IMR-90 (cell line): ENCODE measurements at regions not wholly inside any gene's neighbourhood (a gene's known extent, or its start where the extent isn't known, plus 50 kb on each side); places are given as distances from the start of the nearest gene placed in this dataset.

Experiments
- ATAC-seq: fragments of 200-7000 bp; cut with Tn5 transposase; 2 replicates; pipeline ENCODE4 v1.9.1; 2020; ENCODE audit warnings: low read depth, mild to moderate bottlenecking, moderate library complexity
- BruUV-seq: library from RNA; stranded (reverse); fragments of 400-500 nt; replicated peaks from 2 replicates; lab custom pipeline; 2021; lab: Mats Ljungman, UMichigan
- CTCF ChIA-PET: fragments of 300-600 bp; formaldehyde crosslinking; extraction: SDS; loops from one replicate; lab custom pipeline; 2021; ENCODE audit warnings: antibody characterized with exemption; lab: Yijun Ruan, JAX
- POLR2A ChIA-PET: fragments of 300-600 bp; sonication (Branson Sonifier 250); formaldehyde crosslinking; loops from one replicate; lab custom pipeline; 2022; ENCODE audit warnings: antibody characterized with exemption; ENCODE audit not compliant: unreplicated experiment; lab: Charles Lee
- DNase-seq: peaks from one replicate; pipeline ENCODE4 v3.0.0; 2013
- H2AFZ ChIP-seq: replicated peaks from 2 replicates; pipeline ENCODE3; 2013; ENCODE audit warnings: low read length, mild to moderate bottlenecking; ENCODE audit not compliant: poor library complexity
- H2AK5ac ChIP-seq: 2 replicates; pipeline ENCODE4 v1.6.1; 2013; ENCODE audit warnings: low read depth, low read length, inconsistent platforms
- H2AK9ac ChIP-seq: replicated peaks from 2 replicates; pipeline ENCODE3; 2013; ENCODE audit warnings: mild to moderate bottlenecking, low read depth, low read length, moderate library complexity; ENCODE audit not compliant: poor library complexity
- H2BK120ac ChIP-seq: 2 replicates; pipeline ENCODE4 v1.6.1; 2013; ENCODE audit warnings: low read depth, low read length, inconsistent platforms
- H2BK15ac ChIP-seq: 3 replicates; pipeline ENCODE4 v1.6.1; 2013; ENCODE audit warnings: low read depth, low read length, inconsistent platforms
- H2BK20ac ChIP-seq: 2 replicates; pipeline ENCODE4 v1.6.1; 2013; ENCODE audit warnings: low read depth, mild to moderate bottlenecking, inconsistent platforms, low read length, moderate library complexity
- H2BK5ac ChIP-seq: 2 replicates; pipeline ENCODE4 v1.6.1; 2013; ENCODE audit warnings: mild to moderate bottlenecking, low read depth, low read length, inconsistent platforms; ENCODE audit not compliant: poor library complexity, severe bottlenecking
- H3K14ac ChIP-seq: replicated peaks from 2 replicates; pipeline ENCODE4 v1.6.1; 2013; ENCODE audit warnings: low read depth, low read length, inconsistent platforms
- H3K18ac ChIP-seq: 2 replicates; pipeline ENCODE4 v1.6.1; 2013; ENCODE audit warnings: low read depth, low read length, control low read depth
- H3K23ac ChIP-seq: 2 replicates; pipeline ENCODE4 v1.6.1; 2013; ENCODE audit warnings: low read depth, low read length, inconsistent platforms
- H3K27ac ChIP-seq: 2 replicates; pipeline ENCODE4 v1.5.1; 2013; ENCODE audit warnings: mild to moderate bottlenecking, control low read depth, low read length; ENCODE audit not compliant: insufficient read depth
- H3K27me3 ChIP-seq: 2 replicates; pipeline ENCODE4 v1.6.1; 2013; ENCODE audit warnings: low read length; ENCODE audit not compliant: control insufficient read depth, insufficient read depth
- H3K36me3 ChIP-seq: 2 replicates; pipeline ENCODE4 v1.6.1; 2013; ENCODE audit warnings: low read length, mixed read lengths; ENCODE audit not compliant: control insufficient read depth, insufficient read depth
- H3K4ac ChIP-seq: 2 replicates; pipeline ENCODE4 v1.6.1; 2013; ENCODE audit warnings: low read depth, low read length, inconsistent platforms
- H3K4me1 ChIP-seq: 2 replicates; pipeline ENCODE4 v1.6.1; 2013; ENCODE audit warnings: low read length, mixed read lengths; ENCODE audit not compliant: control insufficient read depth, insufficient read depth
- H3K4me2 ChIP-seq: 2 replicates; pipeline ENCODE4 v1.6.1; 2013; ENCODE audit warnings: low read depth, mild to moderate bottlenecking, control low read depth, low read length, moderate library complexity
- H3K4me3 ChIP-seq: 2 replicates; pipeline ENCODE4 v1.5.1; 2013; ENCODE audit warnings: low read depth, mild to moderate bottlenecking, control low read depth, low read length, moderate library complexity; ENCODE audit not compliant: insufficient read depth
- H3K56ac ChIP-seq: 2 replicates; pipeline ENCODE4 v1.6.1; 2013; ENCODE audit warnings: low read length, inconsistent platforms; ENCODE audit not compliant: insufficient read depth; ENCODE audit errors: extremely low read depth
- H3K79me1 ChIP-seq, 2 experiments: 2 replicates each; pipeline ENCODE4 v1.6.1; 2013; ENCODE audit warnings: low read length in 2 of 2, inconsistent platforms in 1 of 2, low read depth in 1 of 2
- H3K9ac ChIP-seq: 2 replicates; pipeline ENCODE4 v1.6.1; 2013; ENCODE audit warnings: low read depth, low read length, control low read depth
- H3K9me1 ChIP-seq: 2 replicates; pipeline ENCODE4 v1.6.1; 2013; ENCODE audit warnings: low read length, inconsistent platforms; ENCODE audit not compliant: insufficient read depth
- H3K9me3 ChIP-seq: 2 replicates; pipeline ENCODE4 v1.6.1; 2013; ENCODE audit warnings: low read length; ENCODE audit not compliant: control insufficient read depth, insufficient read depth
- H4K20me1 ChIP-seq: 2 replicates; pipeline ENCODE4 v1.6.1; 2013; ENCODE audit warnings: low read length, inconsistent platforms; ENCODE audit not compliant: insufficient read depth
- H4K5ac ChIP-seq: 2 replicates; pipeline ENCODE4 v1.6.1; 2013; ENCODE audit warnings: mild to moderate bottlenecking, low read depth, low read length, control low read depth
- H4K8ac ChIP-seq, 2 experiments: 2 replicates each; pipeline ENCODE4 v1.6.1; 2013; ENCODE audit warnings: low read depth in 2 of 2, low read length in 2 of 2, control low read depth in 1 of 2, inconsistent platforms in 1 of 2
- H4K91ac ChIP-seq: 2 replicates; pipeline ENCODE4 v1.6.1; 2013; ENCODE audit warnings: low read depth, low read length, inconsistent platforms; ENCODE audit not compliant: insufficient read depth
- BHLHE40 ChIP-seq: fragments of 150-350 bp; IDR thresholded peaks from 2 replicates; pipeline ENCODE4 v1.6.1; 2016; ENCODE audit warnings: mild to moderate bottlenecking, low read depth, low read length
- CEBPB ChIP-seq: IDR thresholded peaks from 2 replicates; pipeline ENCODE4 v1.6.1; 2012; ENCODE audit warnings: low read depth, low read length, improper control_type of control experiment
- CHD1 ChIP-seq: IDR thresholded peaks from 2 replicates; pipeline ENCODE4 v1.6.1; 2012; ENCODE audit warnings: low read depth, low read length, improper control_type of control experiment
- CTCF ChIP-seq: conservative IDR thresholded peaks from 2 replicates; pipeline ENCODE4 v1.5.1; 2012; ENCODE audit warnings: mild to moderate bottlenecking, low read depth, low read length, improper control_type of control experiment
- FOS ChIP-seq: fragments of 150-350 bp; IDR thresholded peaks from 2 replicates; pipeline ENCODE4 v1.6.1; 2016; ENCODE audit warnings: low read depth, low read length
- MAFK ChIP-seq: IDR thresholded peaks from 2 replicates; pipeline ENCODE4 v1.6.1; 2012; ENCODE audit warnings: low read depth, low read length, improper control_type of control experiment
- MAZ ChIP-seq: IDR thresholded peaks from 2 replicates; pipeline ENCODE4 v1.6.1; 2012; ENCODE audit warnings: low read depth, mild to moderate bottlenecking, low read length, improper control_type of control experiment, moderate library complexity, borderline replicate concordance
- MXI1 ChIP-seq: IDR thresholded peaks from 2 replicates; pipeline ENCODE4 v1.6.1; 2012; ENCODE audit warnings: low read depth, mild to moderate bottlenecking, low read length, moderate library complexity, borderline replicate concordance
- NFE2L2 ChIP-seq: fragments of 150-350 bp; IDR thresholded peaks from 2 replicates; pipeline ENCODE4 v1.6.1; 2016; ENCODE audit warnings: low read depth, mild to moderate bottlenecking, low read length
- POLR2A ChIP-seq: IDR thresholded peaks from 2 replicates; pipeline ENCODE4 v1.6.1; 2012; ENCODE audit warnings: mild to moderate bottlenecking, low read depth, low read length
- RAD21 ChIP-seq: IDR thresholded peaks from 2 replicates; pipeline ENCODE4 v1.6.1; 2012; ENCODE audit warnings: low read length, improper control_type of control experiment
- RCOR1 ChIP-seq: IDR thresholded peaks from 2 replicates; pipeline ENCODE4 v1.6.1; 2012; ENCODE audit warnings: mild to moderate bottlenecking, low read length, improper control_type of control experiment; ENCODE audit not compliant: insufficient replicate concordance
- RFX5 ChIP-seq: IDR thresholded peaks from 2 replicates; pipeline ENCODE4 v1.8.0; 2012; ENCODE audit warnings: low read depth, mild to moderate bottlenecking, low read length, moderate library complexity
- SMC3 ChIP-seq: fragments of 150-350 bp; IDR thresholded peaks from 2 replicates; pipeline ENCODE4 v1.6.1; 2016; ENCODE audit warnings: low read depth, mild to moderate bottlenecking, antibody characterized with exemption, low read length, moderate library complexity
- USF2 ChIP-seq: fragments of 150-350 bp; IDR thresholded peaks from 2 replicates; pipeline ENCODE4 v1.6.1; 2017; ENCODE audit warnings: mild to moderate bottlenecking, antibody characterized with exemption, low read length, low read depth
- WGBS, 2 experiments: methylation state at CpG; one replicate each; pipeline versions ENCODE4 v1.1.5 to v1.1.7; 2013; ENCODE audit warnings: missing lambda C conversion rate in 2 of 2; ENCODE audit not compliant: insufficient read length in 1 of 2; ENCODE audit errors: extremely low coverage in 2 of 2; 5-methylcytosine and 5-hydroxymethylcytosine counted together
- dilution Hi-C: fragments of 300-500 bp; cut with HindIII; formaldehyde crosslinking; loops from one replicate; pipeline ENCODE4 v1.14.3; 2018; ENCODE audit warnings: low sequenced_read_pairs; ENCODE audit not compliant: unreplicated experiment
- in situ Hi-C: fragments of 300-500 bp; cut with MboI; formaldehyde crosslinking; loops from 3 replicates; pipeline ENCODE4 v1.14.3; 2019; ENCODE audit warnings: low sequenced_read_pairs, inconsistent platforms, mixed read lengths
- intact Hi-C: fragments of 100-400 bp; cut with micrococcal nuclease; formaldehyde crosslinking; loops from 2 replicates; pipeline ENCODE4 v1.10.0; 2022

DNA sequence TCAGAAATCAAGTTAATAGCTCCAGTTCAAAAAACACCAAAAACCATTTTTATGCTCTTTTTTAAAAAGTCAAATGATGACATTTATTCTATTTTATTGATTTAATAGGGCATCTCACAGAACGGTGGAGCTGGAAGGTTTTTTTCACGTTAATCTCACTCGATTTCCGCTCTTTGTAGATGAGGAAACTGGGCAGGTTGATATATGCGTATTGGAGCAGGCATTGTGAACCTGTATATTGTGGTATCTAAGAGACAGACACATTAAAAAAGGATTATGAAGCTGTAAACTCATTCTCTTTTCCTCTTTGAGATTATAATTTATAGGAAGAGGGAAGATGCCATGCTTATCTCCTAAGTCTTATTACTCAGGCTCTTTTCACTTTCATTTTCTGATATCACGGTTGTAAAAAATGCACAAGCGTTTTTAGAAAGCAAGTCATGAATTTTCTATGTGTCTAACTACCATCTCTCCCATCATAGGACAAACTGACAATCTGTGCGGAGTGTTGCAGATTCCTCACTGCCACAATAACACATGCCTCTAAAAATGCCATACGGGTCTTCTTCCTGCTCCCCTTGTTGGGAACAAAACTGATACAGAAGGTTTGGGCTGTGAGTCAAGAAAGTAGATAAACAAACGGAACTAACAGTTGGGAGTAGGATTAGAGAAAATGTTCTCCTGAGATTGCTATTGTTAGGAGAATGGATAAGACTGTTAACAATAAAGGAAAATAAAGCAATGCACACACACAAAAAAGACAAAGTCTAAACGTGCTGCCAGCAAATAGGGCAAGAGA is 1997.7 kb downstream of the MAT2B start (continued):
- no peak for TF ChIP-seq NFE2L2

DNA sequence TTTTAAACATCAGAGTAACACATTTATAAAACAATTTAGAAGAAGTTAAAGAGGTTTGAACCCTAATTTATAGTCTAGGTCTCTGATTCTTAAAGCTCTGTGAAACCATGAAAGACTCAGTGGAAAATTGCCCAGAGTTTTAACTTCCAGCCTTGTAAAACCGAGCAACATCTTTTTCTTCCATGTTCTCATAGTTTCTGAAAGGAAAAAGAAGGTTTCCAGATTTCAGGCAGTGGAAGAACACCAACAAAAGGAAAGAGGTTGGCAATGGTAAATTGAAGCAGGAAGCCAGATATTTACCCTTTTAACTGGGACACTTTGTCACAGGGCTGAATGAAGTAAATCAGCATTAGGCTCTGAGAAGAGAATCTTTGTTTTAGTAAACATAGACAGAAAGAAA is 1999.3 kb downstream of the MAT2B start:
- dilution Hi-C loops, result no loop called here
- no CpG with 5 or more reads among the region's 1 CpG for WGBS, 2 experiments
- Histone ChIP-seq H3K9ac (no peak overlapping the region), H3K4me3 (no peak overlapping the region), H3K4me2 (no peak overlapping the region), H3K14ac (no peak overlapping the region), H4K5ac (no peak overlapping the region), H3K18ac (no peak overlapping the region), H4K8ac (no peak overlapping the region), H4K91ac (no peak overlapping the region), H2AFZ (no peak overlapping the region), H3K79me1 (no peaks in the 10 kb centered on the region), H3K27me3 (no peaks in the 10 kb centered on the region), H3K4ac (no peak overlapping the region), H2BK5ac (no peak overlapping the region), H3K27ac (no peak overlapping the region), H2BK20ac (no peak overlapping the region), H3K9me1 (no peaks in the 10 kb centered on the region), H2BK120ac (no peak overlapping the region), H3K36me3 (no peaks in the 10 kb centered on the region), H4K20me1 (no peaks in the 10 kb centered on the region), H3K9me3 (peaks cover 2% of the 10 kb centered on the region; the same call in 1 of the 2 replicates), H3K56ac (no peak overlapping the region), H3K4me1 (no peaks in the 10 kb centered on the region), H2BK15ac (no peak overlapping the region), H2AK9ac (no peak overlapping the region), H2AK5ac (no peak overlapping the region), H3K23ac (no peak overlapping the region)
- ATAC-seq, result no peak
- intact Hi-C loops, result loop anchor here (10.0 kb wide), 1 partner anchor 110 kb away; no protein-coding TSS in a partner anchor
- POLR2A ChIA-PET, result no interaction called here
- BruUV-seq, result no TSS peak
- CTCF ChIA-PET, result interaction anchor here (0.6 kb wide), 1 partner anchor 69 kb away, joined by 3 read pairs; no protein-coding TSS in a partner anchor
- in situ Hi-C loops, result no loop called here
- DNase-seq, result no peak
- TF ChIP-seq BHLHE40 (no peak), FOS (no peak), POLR2A (no peak), RCOR1 (no peak), MAZ (no peak), MXI1 (no peak), RFX5 (no peak), CTCF (no peak), MAFK (no peak), CEBPB (no peak), SMC3 (no peak), NFE2L2 (no peak), USF2 (no peak), RAD21 (no peak), CHD1 (no peak)
